CD14-positive monocyte (primary cell): ENCODE measurements at regions not wholly inside any gene's neighbourhood (a gene's known extent, or its start where the extent isn't known, plus 50 kb on each side); places are given as distances from the start of the nearest gene placed in this dataset.
"Not testable (repeated sequence)": the region's sequence is repeated elsewhere in the genome, so short reads cannot be mapped to it uniquely, and the experiment has no call there.

Source experiments
- DNase-seq, 3 donors: peaks; one replicate each; pipeline ENCODE4 v3.0.0-alpha.2; 2011 to 2022
- H2AFZ ChIP-seq: 2 replicates; pipeline ENCODE4 v1.6.0; 2012; ENCODE audit warnings: mild to moderate bottlenecking, low read depth, low read length, inconsistent platforms; ENCODE audit not compliant: insufficient read depth, poor library complexity, severe bottlenecking
- H3K27ac ChIP-seq, 2 donors: 1 replicate in 1 of 2; 2 replicates in 1 of 2; pipeline ENCODE4 v1.5.1; 2012 to 2013; ENCODE audit warnings: low read length in 2 of 2, control low read depth in 1 of 2, inconsistent platforms in 1 of 2, low read depth in 1 of 2, mild to moderate bottlenecking in 1 of 2
- H3K27me3 ChIP-seq, 2 donors: one replicate each; pipeline versions ENCODE4 v1.6.0 to v1.6.1; 2011 to 2013; ENCODE audit warnings: low read length in 2 of 2; ENCODE audit not compliant: control insufficient read depth in 2 of 2, insufficient read depth in 2 of 2
- H3K36me3 ChIP-seq, 2 donors: replicated peaks in 1 of 2; 1 replicate in 1 of 2; 2 replicates in 1 of 2; pipeline versions ENCODE4 v1.5.1 to v1.6.1; 2012 to 2013; ENCODE audit warnings: low read length in 2 of 2, control low read depth in 1 of 2, inconsistent platforms in 1 of 2, mild to moderate bottlenecking in 1 of 2; ENCODE audit not compliant: insufficient read depth in 2 of 2, control insufficient read depth in 1 of 2
- H3K4me1 ChIP-seq, 2 donors: 1 replicate in 1 of 2; 2 replicates in 1 of 2; pipeline versions ENCODE4 v1.5.1 to v1.6.1; 2012 to 2013; ENCODE audit warnings: low read length in 2 of 2, control low read depth in 1 of 2, inconsistent platforms in 1 of 2, mild to moderate bottlenecking in 1 of 2, moderate library complexity in 1 of 2; ENCODE audit not compliant: insufficient read depth in 2 of 2, control insufficient read depth in 1 of 2
- H3K4me2 ChIP-seq: replicated peaks from 2 replicates; pipeline ENCODE3; 2012; ENCODE audit warnings: low read length, moderate library complexity, mild to moderate bottlenecking; ENCODE audit not compliant: poor library complexity, severe bottlenecking; ENCODE audit errors: extremely low read depth
- H3K4me3 ChIP-seq, 3 experiments: fragments of 200-600 bp in 1 of 3; sonication (generic) in 1 of 3; replicated peaks in 1 of 3; 1 replicate in 2 of 3; 2 replicates in 1 of 3; pipeline ENCODE4 v1.5.1; 2011 to 2013; ENCODE audit warnings: low read length in 3 of 3, mild to moderate bottlenecking in 3 of 3, control low read depth in 2 of 3, low read depth in 2 of 3, inconsistent platforms in 1 of 3, moderate library complexity in 1 of 3
- H3K79me2 ChIP-seq: 2 replicates; pipeline ENCODE4 v1.6.0; 2012; ENCODE audit warnings: mild to moderate bottlenecking, control low read depth, inconsistent platforms, low read length, moderate library complexity; ENCODE audit not compliant: insufficient read depth
- H3K9ac ChIP-seq: 2 replicates; pipeline ENCODE4 v1.6.0; 2017; ENCODE audit warnings: low read length, mild to moderate bottlenecking; ENCODE audit not compliant: insufficient read depth, poor library complexity, severe bottlenecking
- H3K9me3 ChIP-seq, 2 donors: replicated peaks in 1 of 2; 1 replicate in 1 of 2; 2 replicates in 1 of 2; pipeline versions ENCODE4 v1.5.1 to v1.6.1; 2012 to 2013; ENCODE audit warnings: low read length in 2 of 2, control low read depth in 1 of 2; ENCODE audit not compliant: control insufficient read depth in 1 of 2, insufficient read depth in 1 of 2
- H4K20me1 ChIP-seq: 2 replicates; pipeline ENCODE4 v1.6.0; 2012; ENCODE audit warnings: mild to moderate bottlenecking, low read length, control low read depth, moderate library complexity; ENCODE audit not compliant: insufficient read depth
- H3K27ac Mint-ChIP-seq, 7 donors: one replicate each; pipeline ENCODE4 v1.8.0; 2020; ENCODE audit warnings: mild to moderate bottlenecking in 7 of 7, mixed read lengths in 7 of 7, moderate library complexity in 6 of 7, inconsistent platforms in 2 of 7
- H3K27me3 Mint-ChIP-seq, 3 donors: one replicate each; pipeline ENCODE4 v1.8.0; 2021 to 2022; ENCODE audit warnings: low read depth in 3 of 3, mild to moderate bottlenecking in 3 of 3, mixed read lengths in 3 of 3, moderate library complexity in 3 of 3, inconsistent platforms in 1 of 3
- H3K36me3 Mint-ChIP-seq, 2 donors: one replicate each; pipeline ENCODE4 v1.8.0; 2020; ENCODE audit warnings: mixed read lengths in 2 of 2, inconsistent platforms in 1 of 2, mild to moderate bottlenecking in 1 of 2
- H3K4me1 Mint-ChIP-seq: one replicate; pipeline ENCODE4 v1.8.0; 2020; ENCODE audit warnings: mild to moderate bottlenecking, mixed read lengths
- H3K4me3 Mint-ChIP-seq, 2 donors: one replicate each; pipeline ENCODE4 v1.8.0; 2020; ENCODE audit warnings: mild to moderate bottlenecking in 2 of 2, mixed read lengths in 2 of 2, moderate library complexity in 1 of 2
- H3K9me3 Mint-ChIP-seq, 7 donors: one replicate each; pipeline ENCODE4 v1.8.0; 2020 to 2022; ENCODE audit warnings: mixed read lengths in 7 of 7, mild to moderate bottlenecking in 6 of 7, moderate library complexity in 6 of 7, inconsistent platforms in 2 of 7
- CTCF ChIP-seq: fragments of 200-600 bp; IDR thresholded peaks from one replicate; pipeline ENCODE4 v1.8.0; 2022; ENCODE audit warnings: antibody characterized with exemption, mild to moderate bottlenecking
- WGBS: methylation state at CpG from one replicate; pipeline ENCODE4 v1.1.5; 2013; ENCODE audit warnings: missing lambda C conversion rate; ENCODE audit not compliant: insufficient coverage; 5-methylcytosine and 5-hydroxymethylcytosine counted together
- intact Hi-C, 2 donors: fragments of 100-400 bp; cut with micrococcal nuclease; formaldehyde crosslinking; loops; one replicate each; pipeline versions ENCODE4 v1.15.0 to v1.15.1; 2023

GRCh38 chr11:82403640-82404305 lies 329.9 kb downstream of the FAM181B start:
- Mint-ChIP-seq H3K27me3 (peaks cover 0 to 2% (median 1%) of the 10 kb centered on the region in 3 donors), H3K27ac (no peak overlapping the region), H3K9me3 (peaks cover 0 to 13% (median 5%) of the 10 kb centered on the region in 7 donors), H3K4me3 (no peak overlapping the region), H3K4me1 (no peaks in the 10 kb centered on the region), H3K36me3 (no peaks in the 10 kb centered on the region)
- no peak for DNase-seq
- Histone ChIP-seq H3K9ac (no peak overlapping the region), H3K36me3 (no peaks in the 10 kb centered on the region), H4K20me1 (no peaks in the 10 kb centered on the region), H3K27me3 (no peaks in the 10 kb centered on the region), H3K27ac (no peak overlapping the region), H3K4me3 (no peak overlapping the region), H3K79me2 (no peaks in the 10 kb centered on the region), H3K9me3 (peaks cover 6 to 10% of the 10 kb centered on the region in 2 donors), H3K4me2 (no peak overlapping the region), H2AFZ (no peak overlapping the region), H3K4me1 (no peaks in the 10 kb centered on the region)
- 97% methylated on average over 43 of the region's 49 CpGs for WGBS
- intact Hi-C loops, result no loop called here
- no peak for TF ChIP-seq CTCF

- TF ChIP-seq CTCF, result no peak
- no peak overlapping the region for H3K4me3 Mint-ChIP-seq
- H3K9me3 Mint-ChIP-seq, result peaks cover 0 to 10% (median 2%) of the 10 kb centered on the region in 7 donors
- H3K27me3 ChIP-seq, result no peaks in the 10 kb centered on the region
- H3K4me1 Mint-ChIP-seq, result no peaks in the 10 kb centered on the region
- H3K4me2 ChIP-seq, result no peak overlapping the region
- H3K36me3 Mint-ChIP-seq, result no peaks in the 10 kb centered on the region
- H3K27ac ChIP-seq, result no peak overlapping the region
- H3K79me2 ChIP-seq, result no peaks in the 10 kb centered on the region
- H3K27ac Mint-ChIP-seq, result peak overlapping the region in 2 of 7 donors; percentile 20 to 28
- peaks cover 1 to 2% (median 2%) of the 10 kb centered on the region in 3 donors for H3K27me3 Mint-ChIP-seq
- H3K9me3 ChIP-seq, result no peaks in the 10 kb centered on the region
- H2AFZ ChIP-seq, result no peak overlapping the region
- no peaks in the 10 kb centered on the region for H3K36me3 ChIP-seq
- H3K9ac ChIP-seq, result no peak overlapping the region
- 80% methylated on average over 2 of the region's 4 CpGs for WGBS
- H4K20me1 ChIP-seq, result no peaks in the 10 kb centered on the region
- no peak overlapping the region for H3K4me3 ChIP-seq
- intact Hi-C loops, result no loop called here
- DNase-seq, result peak in 2 of 3 donors; percentile 14 to 47
- H3K4me1 ChIP-seq, result no peaks in the 10 kb centered on the region
Measured at GRCh38 chr11:82398300-82398815, 335.3 kb downstream of the FAM181B start.

GRCh38 chr11:82396639-82397038 lies 337.0 kb downstream of the FAM181B start:
- H4K20me1 ChIP-seq, H3K36me3 Mint-ChIP-seq, intact Hi-C loops, H3K36me3 ChIP-seq, H3K4me3 ChIP-seq, H3K79me2 ChIP-seq, H3K27ac ChIP-seq, H3K4me1 ChIP-seq, H3K4me2 ChIP-seq, H3K9ac ChIP-seq, H3K27me3 Mint-ChIP-seq, H3K4me3 Mint-ChIP-seq, H3K27me3 ChIP-seq, H3K4me1 Mint-ChIP-seq, H3K9me3 ChIP-seq, H2AFZ ChIP-seq: not testable (repeated sequence)
- peak overlapping the region in 1 of 7 donors; percentile 13 for H3K27ac Mint-ChIP-seq
- DNase-seq, result peak in 1 of 3 donors; percentile 15
- H3K9me3 Mint-ChIP-seq, result peaks cover 0 to 12% (median 6%) of the 10 kb centered on the region in 7 donors
- 86% methylated on average over 4 of the region's 5 CpGs for WGBS
